Lower leg skin (tissue), 3 donors: ENCODE measurements at regions not wholly inside any gene's neighbourhood (a gene's known extent, or its start where the extent isn't known, plus 50 kb on each side); places are given as distances from the start of the nearest gene placed in this dataset.

Experiments
- POLR2A ChIP-seq, 2 donors: fragments of 450-650 bp; IDR thresholded peaks; one replicate each; pipeline ENCODE4 v1.6.1; 2016 to 2017; ENCODE audit warnings: antibody characterized with exemption in 2 of 2, mild to moderate bottlenecking in 1 of 2, moderate library complexity in 1 of 2
- TF ChIP-seq, protein P1 (sequence below), 3 donors: fragments of 450-650 bp; IDR thresholded peaks; one replicate each; pipeline ENCODE4 v1.5.1; 2016; ENCODE audit warnings: antibody characterized with exemption in 3 of 3, mild to moderate bottlenecking in 3 of 3, moderate library complexity in 2 of 3

DNA sequence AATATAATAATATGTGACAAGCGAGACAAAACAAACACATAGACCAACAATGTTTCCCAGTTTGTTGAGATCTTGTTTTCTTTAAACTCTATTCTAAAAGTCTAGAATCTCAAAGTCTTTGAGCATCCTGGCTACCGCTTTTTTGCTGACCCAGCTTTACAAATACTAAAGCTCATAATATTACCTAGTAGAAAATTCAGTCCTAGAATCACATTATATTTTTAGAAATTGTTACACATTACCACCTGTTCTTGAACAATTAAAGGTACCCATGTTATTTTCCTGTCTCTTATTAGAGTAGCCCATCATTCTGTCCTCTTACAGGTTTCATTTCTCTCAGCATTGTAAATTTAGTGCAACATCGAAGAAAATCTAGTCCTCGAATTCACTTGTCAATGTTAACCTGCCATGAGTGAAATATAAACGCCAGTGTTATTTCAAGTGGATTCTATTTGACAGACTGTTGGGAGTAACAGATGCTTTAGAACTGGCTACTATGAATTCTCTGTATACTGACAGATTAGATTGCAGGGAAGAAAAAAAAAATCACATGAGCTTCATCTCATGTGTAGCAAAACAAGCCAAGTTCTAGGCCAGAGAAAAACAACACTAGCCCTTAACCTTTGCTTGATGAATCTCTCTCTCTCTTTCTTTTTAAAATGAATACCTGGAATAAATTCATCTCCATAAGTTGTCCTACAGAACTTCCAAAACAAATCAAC is 851.2 kb upstream of the ADAMTS5 start:
- TF ChIP-seq, protein P1, sequence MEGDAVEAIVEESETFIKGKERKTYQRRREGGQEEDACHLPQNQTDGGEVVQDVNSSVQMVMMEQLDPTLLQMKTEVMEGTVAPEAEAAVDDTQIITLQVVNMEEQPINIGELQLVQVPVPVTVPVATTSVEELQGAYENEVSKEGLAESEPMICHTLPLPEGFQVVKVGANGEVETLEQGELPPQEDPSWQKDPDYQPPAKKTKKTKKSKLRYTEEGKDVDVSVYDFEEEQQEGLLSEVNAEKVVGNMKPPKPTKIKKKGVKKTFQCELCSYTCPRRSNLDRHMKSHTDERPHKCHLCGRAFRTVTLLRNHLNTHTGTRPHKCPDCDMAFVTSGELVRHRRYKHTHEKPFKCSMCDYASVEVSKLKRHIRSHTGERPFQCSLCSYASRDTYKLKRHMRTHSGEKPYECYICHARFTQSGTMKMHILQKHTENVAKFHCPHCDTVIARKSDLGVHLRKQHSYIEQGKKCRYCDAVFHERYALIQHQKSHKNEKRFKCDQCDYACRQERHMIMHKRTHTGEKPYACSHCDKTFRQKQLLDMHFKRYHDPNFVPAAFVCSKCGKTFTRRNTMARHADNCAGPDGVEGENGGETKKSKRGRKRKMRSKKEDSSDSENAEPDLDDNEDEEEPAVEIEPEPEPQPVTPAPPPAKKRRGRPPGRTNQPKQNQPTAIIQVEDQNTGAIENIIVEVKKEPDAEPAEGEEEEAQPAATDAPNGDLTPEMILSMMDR (IDR thresholded peaks at IDR 0.05) = no peak
- TF ChIP-seq POLR2A (IDR thresholded peaks at IDR 0.05) = no peak
